ENCODE measurements at regions not wholly inside any gene's neighbourhood (a gene's known extent, or its start where the extent isn't known, plus 50 kb on each side); places are given as distances from the start of the nearest gene placed in this dataset.
A peak's percentile ranks its signal among the peaks of the same experiment; 100 is the strongest.

DNA sequence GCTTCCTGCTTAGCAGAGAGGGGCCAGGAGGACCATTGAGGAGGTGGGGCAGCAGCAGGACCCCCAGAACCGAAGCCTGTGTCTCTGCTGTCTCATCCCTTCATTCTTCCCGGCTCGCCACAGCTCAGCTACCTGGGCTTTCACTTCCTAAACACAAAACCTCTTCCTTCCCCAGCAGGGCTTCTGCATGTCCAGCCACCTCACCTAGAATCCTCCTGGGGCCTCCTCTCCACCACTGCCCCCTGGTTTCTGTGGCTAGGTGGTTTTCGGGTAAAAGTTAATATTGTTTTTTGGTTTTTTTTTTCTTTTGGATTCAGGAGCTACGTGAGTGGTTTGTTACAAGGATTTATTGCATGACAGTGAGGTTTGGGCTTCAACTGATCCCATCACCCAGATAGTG lies 61.8 kb upstream of the PABPC3 start:
- ChIA-PET SMC1A (ENCODE audit: uncharacterized antibody, unreplicated experiment) (no interaction called here), CTCF (interaction anchor here (0.7 to 2.2 kb wide), 6 partner anchors 29 to 80 kb away, joined by 3 to 10 read pairs (median 3); no protein-coding TSS in a partner anchor), RAD21 (ENCODE audit: unreplicated experiment) (interaction anchor here (1.0 kb wide), 1 partner anchor 29 kb away, joined by 3 read pairs; no protein-coding TSS in a partner anchor), POLR2A (no interaction called here)
- WGBS (ENCODE audit: insufficient coverage, insufficient replicate concordance, low lambda C conversion rate, missing lambda C conversion rate) = 3% methylated on average over 5 of the region's 5 CpGs
- ATAC-seq (peak; percentile 54), DNase-seq (ENCODE audit: low read depth, low spot score) (no peak), FAIRE-seq (no peak)
- intact Hi-C loops (cut with micrococcal nuclease; ENCODE audit: unreplicated experiment) = no loop called here
- Histone ChIP-seq H4K20me1 (ENCODE audit: control insufficient read depth, insufficient read depth) (no peaks in the 10 kb centered on the region), H3K79me2 (ENCODE audit: control insufficient read depth, insufficient read depth, low read length) (no peaks in the 10 kb centered on the region), H3K4me1 (ENCODE audit: control insufficient read depth, insufficient read depth, low read length) (no peaks in the 10 kb centered on the region; the same call in 1 of the 2 replicates), H3K9me3 (replicated peaks; ENCODE audit: control insufficient read depth, insufficient read depth, low read length) (no peaks in the 10 kb centered on the region), H3K27ac (ENCODE audit: control insufficient read depth, insufficient read depth) (no peak overlapping the region), H3K4me2 (ENCODE audit: control insufficient read depth, insufficient read depth) (no peak overlapping the region; the same call in 1 of the 2 replicates), H3K9ac (ENCODE audit: control insufficient read depth, insufficient read depth, low read length) (no peak overlapping the region), H3K36me3 (ENCODE audit: control insufficient read depth in 2 of 2, insufficient read depth in 2 of 2, low read length in 1 of 2) (no peaks in the 10 kb centered on the region), H3K27me3 (replicated peaks in 1 of 2; ENCODE audit: control insufficient read depth in 2 of 2, insufficient read depth in 2 of 2, low read length in 1 of 2) (peaks cover 0 to 2% of the 10 kb centered on the region in 2 experiments; a peak in 3 of 4 replicates), H2AFZ (ENCODE audit: control insufficient read depth, low read depth, low read length) (no peak overlapping the region), H3K4me3 (no peak overlapping the region)
- in situ Hi-C loops (cut with MboI) = no loop called here
- TF ChIP-seq ESRRA (IDR thresholded peaks at IDR 0.05; ENCODE audit: low read length) (no peak), RBBP5 (conservative IDR thresholded peaks at IDR 0.05) (no peak), ZNF622 (IDR thresholded peaks at IDR 0.05) (no peak), IKZF1 (conservative IDR thresholded peaks at IDR 0.05) (0 out of 2 replicates have a peak, but pooled peaks have one; percentile 11), TCF12 (IDR thresholded peaks at IDR 0.05; ENCODE audit: low read depth, low read length) (no peak), ZNF217 (IDR thresholded peaks at IDR 0.05) (no peak), RUNX3 (IDR thresholded peaks at IDR 0.05; ENCODE audit: low read length) (peak; percentile 62)
- no TSS peak for BruUV-seq (replicated peaks)

DNA sequence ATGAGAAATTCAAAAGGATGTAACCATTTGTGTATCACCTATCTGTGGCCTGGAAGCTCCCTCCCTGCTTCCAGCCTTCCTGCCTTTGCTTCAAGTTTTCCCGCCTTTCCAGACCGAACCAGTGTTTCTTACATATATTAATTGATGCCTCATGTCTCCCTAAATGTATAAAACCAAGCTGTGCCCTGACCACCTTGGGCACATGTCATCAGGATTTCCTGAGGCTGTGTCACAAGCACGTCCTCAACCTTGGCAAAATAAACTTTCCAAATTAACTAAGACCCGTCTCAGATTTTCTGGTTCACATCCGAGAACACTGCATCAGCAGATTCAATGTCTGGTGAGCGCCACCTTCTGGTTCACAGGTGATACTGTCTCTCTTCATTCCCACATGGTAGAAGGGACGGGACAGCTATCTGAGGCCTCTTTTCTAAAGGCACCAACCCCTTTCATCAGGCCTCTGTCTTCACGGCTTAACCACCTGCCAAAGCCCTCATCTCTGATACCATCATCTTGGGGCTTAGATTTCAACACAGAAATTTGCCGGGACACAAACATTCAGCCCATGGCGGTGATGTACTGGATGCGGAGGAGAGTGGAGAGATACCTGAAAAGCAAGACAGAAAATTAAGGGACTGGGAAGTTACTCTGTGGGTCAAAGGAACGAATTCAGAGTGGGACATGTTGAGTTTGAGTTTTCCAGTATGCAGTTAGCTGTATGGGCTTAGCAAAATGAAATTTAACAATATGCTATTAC lies 58.7 kb upstream of the PABPC3 start:
- POLR2A ChIA-PET = no interaction called here
- Histone ChIP-seq H3K4me2 (ENCODE audit: control insufficient read depth, insufficient read depth) (no peak overlapping the region), H3K27ac (ENCODE audit: control insufficient read depth, insufficient read depth) (no peak overlapping the region), H3K4me3 (no peak overlapping the region), H3K4me1 (ENCODE audit: control insufficient read depth, insufficient read depth, low read length) (no peaks in the 10 kb centered on the region; the same call in 1 of the 2 replicates), H3K9ac (ENCODE audit: control insufficient read depth, insufficient read depth, low read length) (no peak overlapping the region), H2AFZ (ENCODE audit: control insufficient read depth, low read depth, low read length) (no peak overlapping the region), H4K20me1 (ENCODE audit: control insufficient read depth, insufficient read depth) (no peaks in the 10 kb centered on the region), H3K9me3 (replicated peaks; ENCODE audit: control insufficient read depth, insufficient read depth, low read length) (no peaks in the 10 kb centered on the region), H3K27me3 (replicated peaks in 1 of 2; ENCODE audit: control insufficient read depth in 2 of 2, insufficient read depth in 2 of 2, low read length in 1 of 2) (peaks cover 2 to 3% of the 10 kb centered on the region in 2 experiments; a peak in 3 of 4 replicates), H3K36me3 (ENCODE audit: control insufficient read depth in 2 of 2, insufficient read depth in 2 of 2, low read length in 1 of 2) (no peaks in the 10 kb centered on the region), H3K79me2 (ENCODE audit: control insufficient read depth, insufficient read depth, low read length) (no peaks in the 10 kb centered on the region)
- no peak for TF ChIP-seq CHD2 (IDR thresholded peaks at IDR 0.05; ENCODE audit: borderline replicate concordance, low read depth, low read length)
- TF ChIP-seq RAD21 (IDR thresholded peaks at IDR 0.05; ENCODE audit: insufficient read depth, low read depth, low read length) = peak; percentile 77
- TF ChIP-seq, protein P1, sequence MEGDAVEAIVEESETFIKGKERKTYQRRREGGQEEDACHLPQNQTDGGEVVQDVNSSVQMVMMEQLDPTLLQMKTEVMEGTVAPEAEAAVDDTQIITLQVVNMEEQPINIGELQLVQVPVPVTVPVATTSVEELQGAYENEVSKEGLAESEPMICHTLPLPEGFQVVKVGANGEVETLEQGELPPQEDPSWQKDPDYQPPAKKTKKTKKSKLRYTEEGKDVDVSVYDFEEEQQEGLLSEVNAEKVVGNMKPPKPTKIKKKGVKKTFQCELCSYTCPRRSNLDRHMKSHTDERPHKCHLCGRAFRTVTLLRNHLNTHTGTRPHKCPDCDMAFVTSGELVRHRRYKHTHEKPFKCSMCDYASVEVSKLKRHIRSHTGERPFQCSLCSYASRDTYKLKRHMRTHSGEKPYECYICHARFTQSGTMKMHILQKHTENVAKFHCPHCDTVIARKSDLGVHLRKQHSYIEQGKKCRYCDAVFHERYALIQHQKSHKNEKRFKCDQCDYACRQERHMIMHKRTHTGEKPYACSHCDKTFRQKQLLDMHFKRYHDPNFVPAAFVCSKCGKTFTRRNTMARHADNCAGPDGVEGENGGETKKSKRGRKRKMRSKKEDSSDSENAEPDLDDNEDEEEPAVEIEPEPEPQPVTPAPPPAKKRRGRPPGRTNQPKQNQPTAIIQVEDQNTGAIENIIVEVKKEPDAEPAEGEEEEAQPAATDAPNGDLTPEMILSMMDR (IDR thresholded peaks at IDR 0.05 in 2 of 3, conservative IDR thresholded peaks at IDR 0.05 in 1 of 3; ENCODE audit: control insufficient read depth in 2 of 3, extremely low read depth in 1 of 3, insufficient read depth in 1 of 3, low read depth in 3 of 3, low read length in 3 of 3) = peak; percentile 69 to 83 (median 73)
- peak; percentile 68; the same call in 1 of the 2 replicates for TF ChIP-seq SMC3 (IDR thresholded peaks at IDR 0.05; ENCODE audit: borderline replicate concordance, low read length)
- TF ChIP-seq, protein P2, sequence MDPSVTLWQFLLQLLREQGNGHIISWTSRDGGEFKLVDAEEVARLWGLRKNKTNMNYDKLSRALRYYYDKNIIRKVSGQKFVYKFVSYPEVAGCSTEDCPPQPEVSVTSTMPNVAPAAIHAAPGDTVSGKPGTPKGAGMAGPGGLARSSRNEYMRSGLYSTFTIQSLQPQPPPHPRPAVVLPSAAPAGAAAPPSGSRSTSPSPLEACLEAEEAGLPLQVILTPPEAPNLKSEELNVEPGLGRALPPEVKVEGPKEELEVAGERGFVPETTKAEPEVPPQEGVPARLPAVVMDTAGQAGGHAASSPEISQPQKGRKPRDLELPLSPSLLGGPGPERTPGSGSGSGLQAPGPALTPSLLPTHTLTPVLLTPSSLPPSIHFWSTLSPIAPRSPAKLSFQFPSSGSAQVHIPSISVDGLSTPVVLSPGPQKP (IDR thresholded peaks at IDR 0.05; ENCODE audit: low read depth, low read length) = no peak
- TF ChIP-seq YY1 (IDR thresholded peaks at IDR 0.05; ENCODE audit: low read depth, low read length) = 0 out of 2 replicates have a peak, but pooled peaks have one; percentile 31
- ATAC-seq = peak; percentile 96
- CTCF ChIA-PET = interaction anchor here (0.6 to 1.7 kb wide), 13 partner anchors 10 to 354 kb away, joined by 3 to 10 read pairs (median 3); no protein-coding TSS in a partner anchor
- no peak for DNase-seq (ENCODE audit: low read depth, low spot score)
- intact Hi-C loops (cut with micrococcal nuclease; ENCODE audit: unreplicated experiment) = loop anchor here (1.0 kb wide), 1 partner anchor 32 kb away; no protein-coding TSS in a partner anchor
- SMC1A ChIA-PET (ENCODE audit: uncharacterized antibody, unreplicated experiment) = interaction anchor here (0.6 to 1.0 kb wide), 3 partner anchors 42 to 495 kb away, joined by 3 to 4 read pairs (median 4); no protein-coding TSS in a partner anchor
- in situ Hi-C loops (cut with MboI) = no loop called here
- no TSS peak for BruUV-seq (replicated peaks)
- WGBS (ENCODE audit: insufficient coverage, insufficient replicate concordance, low lambda C conversion rate, missing lambda C conversion rate) = 33% methylated on average over 12 of the region's 12 CpGs
- FAIRE-seq = peak; percentile 88
- RAD21 ChIA-PET (ENCODE audit: unreplicated experiment) = no interaction called here
